ENCODE measurements at regions not wholly inside any gene's neighbourhood (a gene's known extent, or its start where the extent isn't known, plus 50 kb on each side); places are given as distances from the start of the nearest gene placed in this dataset.

DNA sequence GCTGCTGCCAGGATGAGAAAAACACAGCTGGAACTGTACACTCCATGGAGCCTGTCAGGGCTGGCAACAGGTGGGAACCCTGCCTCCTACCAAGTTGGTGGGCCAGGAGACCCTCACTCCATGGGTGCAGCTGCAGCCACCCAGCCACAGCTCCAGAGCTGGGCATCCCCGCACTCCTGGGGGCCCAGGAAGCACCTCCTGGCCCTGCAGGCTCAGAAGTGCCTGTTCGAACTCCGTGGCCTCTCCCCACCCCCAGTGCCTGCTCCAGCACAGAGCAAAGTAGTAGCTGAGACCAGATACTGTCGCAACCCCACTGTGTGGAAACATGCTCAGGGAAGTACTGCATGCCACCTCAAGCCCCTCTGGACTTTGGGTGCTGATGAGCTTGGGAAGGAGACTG is 564.0 kb upstream of the ACO1 start:
- no peaks in the 10 kb centered on the region for H3K27me3 ChIP-seq (ENCODE audit: low read depth)
- H3K36me3 ChIP-seq, result no peaks in the 10 kb centered on the region
- H3K4me3 ChIP-seq, result no peak overlapping the region
- intact Hi-C loops (cut with micrococcal nuclease), result no loop called here
- no peak for DNase-seq
- H3K27ac ChIP-seq (replicated peaks), result no peak overlapping the region
- H3K4me1 ChIP-seq, result no peaks in the 10 kb centered on the region
- TF ChIP-seq, protein P1, sequence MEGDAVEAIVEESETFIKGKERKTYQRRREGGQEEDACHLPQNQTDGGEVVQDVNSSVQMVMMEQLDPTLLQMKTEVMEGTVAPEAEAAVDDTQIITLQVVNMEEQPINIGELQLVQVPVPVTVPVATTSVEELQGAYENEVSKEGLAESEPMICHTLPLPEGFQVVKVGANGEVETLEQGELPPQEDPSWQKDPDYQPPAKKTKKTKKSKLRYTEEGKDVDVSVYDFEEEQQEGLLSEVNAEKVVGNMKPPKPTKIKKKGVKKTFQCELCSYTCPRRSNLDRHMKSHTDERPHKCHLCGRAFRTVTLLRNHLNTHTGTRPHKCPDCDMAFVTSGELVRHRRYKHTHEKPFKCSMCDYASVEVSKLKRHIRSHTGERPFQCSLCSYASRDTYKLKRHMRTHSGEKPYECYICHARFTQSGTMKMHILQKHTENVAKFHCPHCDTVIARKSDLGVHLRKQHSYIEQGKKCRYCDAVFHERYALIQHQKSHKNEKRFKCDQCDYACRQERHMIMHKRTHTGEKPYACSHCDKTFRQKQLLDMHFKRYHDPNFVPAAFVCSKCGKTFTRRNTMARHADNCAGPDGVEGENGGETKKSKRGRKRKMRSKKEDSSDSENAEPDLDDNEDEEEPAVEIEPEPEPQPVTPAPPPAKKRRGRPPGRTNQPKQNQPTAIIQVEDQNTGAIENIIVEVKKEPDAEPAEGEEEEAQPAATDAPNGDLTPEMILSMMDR (IDR thresholded peaks at IDR 0.05; ENCODE audit: borderline replicate concordance), result no peak
- H3K9me3 ChIP-seq (replicated peaks), result no peaks in the 10 kb centered on the region

DNA sequence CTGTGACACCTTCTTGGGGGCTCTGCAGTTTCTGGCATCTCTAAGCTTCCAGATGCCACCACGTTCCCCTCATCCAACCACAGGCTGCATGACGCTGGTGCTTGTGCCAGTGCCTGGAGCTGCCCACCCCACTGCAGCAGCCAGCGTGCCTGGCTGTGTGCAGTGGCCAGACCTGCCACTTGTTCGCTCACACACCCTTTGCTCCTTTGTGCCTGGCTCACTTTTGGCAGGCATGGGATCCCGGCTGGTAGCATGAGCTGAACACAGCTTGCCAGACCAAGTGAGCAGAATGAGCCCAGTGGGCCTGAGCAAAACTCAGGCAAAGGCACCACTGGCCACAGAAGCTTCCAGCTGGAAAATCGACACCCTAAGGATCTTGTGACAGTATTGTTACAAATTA is 562.9 kb upstream of the ACO1 start:
- DNase-seq, result no peak
- intact Hi-C loops (cut with micrococcal nuclease), result no loop called here
- Histone ChIP-seq H3K27ac (replicated peaks) (no peak overlapping the region), H3K4me1 (no peaks in the 10 kb centered on the region), H3K36me3 (no peaks in the 10 kb centered on the region), H3K9me3 (replicated peaks) (no peaks in the 10 kb centered on the region), H3K4me3 (no peak overlapping the region), H3K27me3 (ENCODE audit: low read depth) (no peaks in the 10 kb centered on the region)
- TF ChIP-seq, protein P1 (IDR thresholded peaks at IDR 0.05; ENCODE audit: borderline replicate concordance), result no peak

DNA sequence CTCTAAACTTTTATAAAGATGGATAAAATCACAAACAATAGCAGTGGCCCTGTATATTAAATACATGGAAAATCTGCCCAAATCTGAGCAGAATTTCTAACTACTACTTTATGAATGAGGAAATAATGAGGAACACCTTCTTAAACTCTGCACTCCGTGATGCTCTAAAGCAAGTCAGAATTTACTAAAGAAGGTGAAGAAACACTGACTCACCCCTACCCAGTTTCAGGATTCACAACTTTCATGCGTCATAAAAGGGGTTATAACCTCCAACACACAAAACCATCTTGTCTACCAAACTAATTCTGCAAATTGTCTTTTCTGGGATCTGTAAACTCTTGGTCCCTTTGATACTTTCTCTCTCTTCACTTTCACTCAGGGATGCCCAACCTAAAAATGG is 561.1 kb upstream of the ACO1 start:
- TF ChIP-seq, protein P1 (IDR thresholded peaks at IDR 0.05; ENCODE audit: borderline replicate concordance), result no peak
- DNase-seq, result no peak
- H3K9me3 ChIP-seq (replicated peaks), result no peaks in the 10 kb centered on the region

DNA sequence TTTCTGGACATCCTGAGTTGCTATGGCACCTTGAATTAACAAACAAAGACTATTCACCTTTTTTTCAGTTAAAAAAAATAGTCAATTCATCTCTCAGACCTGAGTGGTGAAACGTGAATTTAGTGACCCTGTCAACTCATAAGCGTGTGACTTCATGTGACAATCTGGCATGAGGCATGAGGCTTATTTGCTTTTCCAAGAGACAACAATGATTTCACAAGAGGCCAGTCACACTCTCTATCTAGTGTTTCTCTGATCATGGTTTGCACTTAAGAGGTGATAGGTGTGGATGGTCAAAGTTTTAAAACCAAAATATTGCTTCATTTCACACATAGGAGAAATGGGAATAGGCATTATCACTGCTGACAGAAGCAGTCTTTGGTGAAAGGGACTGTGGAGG is 559.6 kb upstream of the ACO1 start:
- DNase-seq, result no peak
- H3K4me1 ChIP-seq, result no peaks in the 10 kb centered on the region
- intact Hi-C loops (cut with micrococcal nuclease), result no loop called here

More for the DNA sequence above, 561.1 kb upstream of the ACO1 start:
- H3K27ac ChIP-seq (replicated peaks), result no peak overlapping the region
- H3K27me3 ChIP-seq (ENCODE audit: low read depth), result no peaks in the 10 kb centered on the region
- H3K36me3 ChIP-seq, result no peaks in the 10 kb centered on the region
- H3K4me1 ChIP-seq, result no peaks in the 10 kb centered on the region
- H3K4me3 ChIP-seq, result no peak overlapping the region
- intact Hi-C loops (cut with micrococcal nuclease), result no loop called here

DNA sequence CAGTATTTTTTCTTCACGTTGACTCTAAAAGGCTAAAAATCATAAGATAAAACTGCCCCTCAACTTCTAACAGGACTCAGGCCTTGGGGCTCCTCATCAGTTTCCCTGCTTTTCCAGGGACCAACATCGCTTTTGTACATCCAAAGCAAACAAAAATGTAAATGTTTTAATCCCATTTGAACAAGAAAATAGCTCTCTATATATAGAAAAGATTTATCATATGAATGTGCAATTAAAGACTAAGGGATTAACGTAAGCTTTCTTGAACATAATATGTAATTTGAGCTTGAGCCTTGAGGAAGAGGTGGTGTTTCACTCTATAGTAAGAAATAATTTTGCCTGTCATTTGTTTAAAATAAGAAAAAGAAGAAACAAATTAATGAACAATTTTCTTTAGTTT is 547.2 kb upstream of the ACO1 start:
- TF ChIP-seq, protein P1 (IDR thresholded peaks at IDR 0.05; ENCODE audit: borderline replicate concordance), result no peak
- intact Hi-C loops (cut with micrococcal nuclease), result no loop called here
- Histone ChIP-seq H3K4me1 (no peaks in the 10 kb centered on the region), H3K36me3 (no peaks in the 10 kb centered on the region), H3K27ac (replicated peaks) (no peak overlapping the region), H3K4me3 (no peak overlapping the region), H3K9me3 (replicated peaks) (no peaks in the 10 kb centered on the region), H3K27me3 (ENCODE audit: low read depth) (no peaks in the 10 kb centered on the region)
- DNase-seq, result no peak

More for the DNA sequence above, 559.6 kb upstream of the ACO1 start:
- no peak overlapping the region for H3K27ac ChIP-seq (replicated peaks)
- H3K27me3 ChIP-seq (ENCODE audit: low read depth), result no peaks in the 10 kb centered on the region
- H3K4me3 ChIP-seq, result no peak overlapping the region
- TF ChIP-seq, protein P1 (IDR thresholded peaks at IDR 0.05; ENCODE audit: borderline replicate concordance), result no peak
- H3K9me3 ChIP-seq (replicated peaks), result no peaks in the 10 kb centered on the region
- H3K36me3 ChIP-seq, result no peaks in the 10 kb centered on the region

DNA sequence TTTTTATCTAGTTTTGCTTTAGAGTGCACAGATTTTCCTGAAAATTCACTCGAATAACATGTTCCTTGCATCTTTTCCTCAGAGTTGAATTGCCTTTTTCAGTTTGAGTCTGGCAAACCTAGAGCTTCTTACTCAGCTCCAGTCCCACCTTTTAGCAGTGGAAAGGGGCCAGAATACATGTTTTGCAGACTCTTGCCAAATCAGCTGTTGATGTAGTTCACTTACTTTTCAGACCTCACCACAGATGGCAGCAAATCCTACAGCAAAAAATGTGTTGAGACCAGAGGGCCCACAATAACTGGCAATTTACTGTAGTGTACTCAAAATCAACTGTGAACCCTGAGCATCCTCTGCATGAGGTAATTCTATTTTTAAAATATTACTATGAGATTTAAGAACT is 545.2 kb upstream of the ACO1 start:
- intact Hi-C loops (cut with micrococcal nuclease), result no loop called here
- Histone ChIP-seq H3K27me3 (ENCODE audit: low read depth) (no peaks in the 10 kb centered on the region), H3K9me3 (replicated peaks) (no peaks in the 10 kb centered on the region), H3K4me3 (no peak overlapping the region), H3K36me3 (no peaks in the 10 kb centered on the region), H3K27ac (replicated peaks) (no peak overlapping the region), H3K4me1 (no peaks in the 10 kb centered on the region)
- TF ChIP-seq, protein P1 (IDR thresholded peaks at IDR 0.05; ENCODE audit: borderline replicate concordance), result no peak
- DNase-seq, result no peak

All from left ventricle myocardium inferior (tissue), 1 donor.